Stimulated activated CD4-positive, alpha-beta T cell treated with anti-CD3 and anti-CD28 coated beads, Interleukin-15, amount 100 ng/mL, for 24 hours (primary cell): ENCODE measurements at regions not wholly inside any gene's neighbourhood (a gene's known extent, or its start where the extent isn't known, plus 50 kb on each side); places are given as distances from the start of the nearest gene placed in this dataset.

Source experiments
- DNase-seq: peaks from one replicate; pipeline ENCODE4 v3.0.0-alpha.2; 2020

- no peak for DNase-seq
These were observed 613.0 kb downstream of the RPS29 start for GRCh38 chr14:48973151-48973550.

DNA sequence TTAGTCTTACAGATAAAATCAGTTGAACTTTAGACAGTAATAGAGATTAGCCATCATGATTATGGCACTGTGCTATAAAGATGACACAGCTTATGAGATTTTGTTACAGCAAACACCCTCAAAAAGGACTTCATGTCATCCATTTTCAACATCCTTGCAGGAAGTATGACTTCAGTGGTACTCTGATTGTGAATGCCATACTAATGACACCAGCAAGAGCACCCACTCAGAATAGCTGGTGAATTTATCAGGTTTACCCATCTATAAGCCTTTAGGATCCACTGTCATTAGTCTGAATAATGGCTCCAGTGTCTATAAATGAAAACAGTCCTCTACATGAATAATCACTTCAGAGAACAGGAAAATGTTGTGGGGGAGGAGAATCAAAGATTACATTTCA, 615.2 kb downstream of the RPS29 start:
- no peak for DNase-seq

- no peak for DNase-seq
These were observed 618.8 kb downstream of the RPS29 start for GRCh38 chr14:48967419-48967818.

GRCh38 chr14:48963231-48963790, 622.9 kb downstream of the RPS29 start:
- DNase-seq, result no peak

DNA sequence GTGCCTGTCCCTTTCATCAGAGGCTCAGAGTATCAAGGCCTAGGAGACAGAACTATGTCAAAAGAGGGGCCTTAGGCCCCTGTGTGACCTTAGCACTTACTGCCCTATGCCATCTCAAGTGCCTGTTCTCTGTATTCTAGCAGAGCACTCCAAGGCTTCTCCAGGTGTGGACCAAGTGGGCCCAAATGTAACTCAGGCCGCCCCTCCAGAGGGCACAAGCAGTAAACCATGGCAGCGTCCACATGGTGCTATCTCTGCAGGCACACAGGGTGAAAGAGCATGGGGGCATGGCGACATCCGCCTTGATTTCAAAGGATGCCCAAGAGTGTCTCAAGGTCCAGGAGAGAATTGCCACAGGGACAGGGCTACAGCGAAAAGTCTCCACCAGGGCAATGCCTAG, 628.7 kb downstream of the RPS29 start:
- DNase-seq, result no peak

GRCh38 chr14:48955857-48956256, 630.3 kb downstream of the RPS29 start:
- DNase-seq, result no peak

DNA sequence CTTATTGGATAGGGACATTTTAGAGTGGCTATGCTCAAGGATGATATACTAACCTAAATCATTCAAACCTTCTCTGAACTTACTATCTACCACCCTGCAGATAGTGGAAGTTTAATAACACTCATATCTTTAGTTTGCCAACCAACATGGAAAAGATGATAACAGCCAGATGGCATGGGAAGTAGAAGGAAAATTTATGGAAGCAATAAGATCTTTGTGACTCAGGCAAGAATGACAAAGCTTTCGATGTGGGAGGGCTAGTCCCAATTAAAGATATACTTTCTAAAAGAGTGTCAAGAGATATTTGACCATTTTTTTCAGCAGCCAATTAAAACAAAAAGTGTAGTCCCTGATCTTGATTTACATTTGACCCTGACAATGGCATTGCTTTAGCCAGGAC, 631.7 kb downstream of the RPS29 start:
- DNase-seq, result no peak

DNA sequence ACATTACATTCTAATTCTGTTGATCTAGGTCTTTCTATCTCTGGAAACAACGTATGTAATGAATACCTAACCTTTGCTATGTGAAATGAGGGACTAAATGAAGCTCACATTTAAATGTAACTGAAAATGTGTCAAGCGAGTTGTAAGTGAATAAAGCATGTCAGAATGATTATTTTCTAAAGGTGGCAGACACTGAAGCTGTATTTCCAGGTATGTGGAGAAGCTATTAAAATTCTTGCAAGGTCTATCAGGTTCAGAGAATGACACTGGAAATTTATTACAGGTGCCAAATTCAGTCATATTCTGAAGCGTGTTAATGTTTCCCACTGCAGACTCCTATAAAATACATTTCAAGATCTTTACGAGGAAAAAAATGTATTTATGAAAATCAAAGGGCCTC, 641.4 kb downstream of the RPS29 start:
- no peak for DNase-seq

DNA sequence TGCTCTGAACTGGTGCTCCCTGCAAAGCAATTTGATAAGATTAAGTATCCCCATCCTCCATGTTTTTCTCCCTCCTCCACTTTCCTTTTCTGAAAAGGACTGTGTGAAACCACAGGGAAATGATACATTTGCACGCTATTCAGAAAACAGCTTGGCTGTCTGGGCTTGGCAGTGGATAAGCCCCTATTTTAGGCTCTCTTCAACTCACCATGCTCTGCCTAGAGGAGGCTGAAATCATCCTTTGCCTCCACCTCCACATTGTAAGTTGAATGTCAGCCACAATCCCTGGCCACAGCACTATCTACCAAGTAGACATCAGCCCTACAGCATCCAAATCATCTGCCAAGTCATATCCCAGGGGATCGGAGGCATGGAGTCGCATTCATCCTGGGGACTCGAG, 642.3 kb downstream of the RPS29 start:
- no peak for DNase-seq

- DNase-seq, result no peak
These were observed 648.5 kb downstream of the RPS29 start for GRCh38 chr14:48937541-48938195.

GRCh38 chr14:48936849-48937248, 649.3 kb downstream of the RPS29 start:
- DNase-seq, result no peak

- DNase-seq, result no peak
These were observed 649.8 kb downstream of the RPS29 start for GRCh38 chr14:48936362-48936761.

- no peak for DNase-seq
These were observed 661.0 kb downstream of the RPS29 start for GRCh38 chr14:48925184-48925583.

GRCh38 chr14:48914921-48915320, 671.3 kb downstream of the RPS29 start:
- DNase-seq, result no peak

DNA sequence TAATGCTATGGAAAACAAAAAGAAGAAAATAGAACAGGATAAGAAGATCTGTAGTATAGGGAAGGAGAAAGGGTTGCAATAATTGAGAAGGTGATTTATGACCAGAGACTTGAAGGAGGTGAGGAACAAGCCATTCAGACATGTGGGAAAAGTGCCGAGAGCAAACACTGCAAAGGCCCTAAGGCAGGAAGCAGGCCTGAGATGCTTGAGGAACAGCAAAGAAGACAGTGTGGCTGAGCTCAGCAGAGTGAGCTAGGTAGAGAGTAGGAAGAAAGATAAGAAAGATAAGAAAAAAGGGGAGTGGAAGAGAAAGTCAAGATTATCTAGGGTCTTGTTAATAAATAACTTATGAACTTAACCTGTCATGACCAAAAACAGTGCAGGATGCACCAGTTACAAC, 671.8 kb downstream of the RPS29 start:
- no peak for DNase-seq

GRCh38 chr14:48900565-48900964, 685.6 kb downstream of the RPS29 start:
- no peak for DNase-seq

GRCh38 chr14:48890333-48890732, 695.8 kb downstream of the RPS29 start:
- no peak for DNase-seq

GRCh38 chr14:48876806-48877340, 709.3 kb downstream of the RPS29 start:
- DNase-seq, result no peak

GRCh38 chr14:48874711-48875110, 711.5 kb downstream of the RPS29 start:
- DNase-seq, result no peak

- DNase-seq, result no peak
These were observed 728.8 kb downstream of the RPS29 start for GRCh38 chr14:48857366-48857765.

GRCh38 chr14:48853159-48853558, 733.0 kb downstream of the RPS29 start:
- DNase-seq, result no peak

DNA sequence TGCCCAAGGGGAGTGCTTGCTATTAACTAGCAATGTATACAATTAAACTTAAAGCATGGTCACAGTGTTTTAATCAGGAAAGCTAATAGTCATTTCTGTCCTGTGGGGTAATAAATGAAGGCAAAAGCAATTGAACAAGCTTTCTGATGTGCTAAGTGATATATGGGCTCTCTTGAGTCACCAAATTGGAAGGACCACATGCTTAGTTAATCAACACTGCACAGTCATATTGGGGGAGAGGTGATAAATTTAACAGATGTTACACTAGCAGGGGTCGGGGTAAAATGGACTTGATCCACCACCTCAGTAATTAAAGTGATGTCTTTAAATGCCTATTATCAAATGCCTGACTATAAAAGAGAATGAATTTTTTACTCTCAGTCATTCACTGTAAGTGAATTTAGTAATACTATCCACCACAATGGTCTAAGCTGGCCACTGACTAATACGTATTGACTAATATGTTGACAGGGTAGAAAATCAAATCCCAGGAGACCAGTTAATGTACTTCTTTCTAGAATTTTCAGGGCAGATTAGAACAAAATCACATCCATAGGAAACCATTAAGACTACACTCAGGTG, 736.3 kb downstream of the RPS29 start:
- DNase-seq, result no peak

DNA sequence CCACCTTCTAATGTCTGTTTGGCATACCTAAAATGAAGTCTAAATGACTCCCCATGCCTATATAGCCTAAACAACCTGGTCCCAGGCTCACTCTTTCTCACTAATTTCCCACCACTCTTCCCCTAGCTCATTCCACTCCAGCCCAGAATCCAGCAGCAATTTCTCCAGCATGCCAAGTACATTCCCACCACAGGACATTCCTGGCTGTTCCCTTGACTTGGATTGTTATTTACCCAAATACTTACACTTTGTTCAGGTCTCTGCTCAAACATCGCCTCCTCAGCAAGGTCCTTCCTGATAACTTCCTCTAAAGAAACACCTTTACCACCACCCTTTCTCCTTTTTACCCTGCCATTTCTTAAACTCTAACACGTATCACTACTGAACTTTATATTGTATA, 743.4 kb downstream of the RPS29 start:
- DNase-seq, result no peak

GRCh38 chr14:48826058-48826457, 760.1 kb downstream of the RPS29 start:
- DNase-seq, result no peak

DNA sequence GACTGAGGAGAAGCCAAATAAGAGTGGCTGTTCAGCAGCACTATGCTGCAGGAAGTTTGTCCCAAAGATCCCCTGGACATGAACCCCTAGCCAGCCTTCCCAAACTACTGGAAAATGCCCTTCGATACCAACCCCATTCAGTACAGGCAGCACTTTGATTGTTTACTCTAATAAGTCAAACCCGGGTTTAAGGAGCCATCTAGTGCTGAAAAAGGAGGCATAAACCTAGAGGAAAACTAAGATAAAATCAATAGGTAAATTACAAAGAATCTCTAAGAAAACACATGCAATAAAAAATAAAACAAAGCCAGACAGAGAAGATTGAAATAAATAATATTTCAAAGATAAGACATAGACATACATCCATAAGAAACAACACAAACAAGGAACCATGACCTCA, 771.6 kb downstream of the RPS29 start:
- no peak for DNase-seq
